HEK293 (cell line): ENCODE measurements at regions not wholly inside any gene's neighbourhood (a gene's known extent, or its start where the extent isn't known, plus 50 kb on each side); places are given as distances from the start of the nearest gene placed in this dataset.
"Not testable (repeated sequence)": the region's sequence is repeated elsewhere in the genome, so short reads cannot be mapped to it uniquely, and the experiment has no call there.

Source experiments
- ZNF354C ChIP-seq: fragments of 450-650 bp; formaldehyde crosslinking; IDR thresholded peaks from 2 replicates; pipeline ENCODE4 v1.5.1; 2016; ENCODE audit warnings: missing biosample characterization, missing genetic modification characterization, low read depth, borderline replicate concordance
- ZNF488 ChIP-seq: fragments of 450-650 bp; formaldehyde crosslinking; IDR thresholded peaks from 2 replicates; pipeline ENCODE4 v1.5.1; 2016; ENCODE audit warnings: missing biosample characterization, missing genetic modification characterization

- TF ChIP-seq ZNF488; ZNF354C (tag by site-specific recombination): not testable (repeated sequence)
Measured at GRCh38 chr1:223996376-223996775, 117.5 kb upstream of the FBXO28 start.
